ENCODE measurements at regions not wholly inside any gene's neighbourhood (a gene's known extent, or its start where the extent isn't known, plus 50 kb on each side); places are given as distances from the start of the nearest gene placed in this dataset.

DNA sequence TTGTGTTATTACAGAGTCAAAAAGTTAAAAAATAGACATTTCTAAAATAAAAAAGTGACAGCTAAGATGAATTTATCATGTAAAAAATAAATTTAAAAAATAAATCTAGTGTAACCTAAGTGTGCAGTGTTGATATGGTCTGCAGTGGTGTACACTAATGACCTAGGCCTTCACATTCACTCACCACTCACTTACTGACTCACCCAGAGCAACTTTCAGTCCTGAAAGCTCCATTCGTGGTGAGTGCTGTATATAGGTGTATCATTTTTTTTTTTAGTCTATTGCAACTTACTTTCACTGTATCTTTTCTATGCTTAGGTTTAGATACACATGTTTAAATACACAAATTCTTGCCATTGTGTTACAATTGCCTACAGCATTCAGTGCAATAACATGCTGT, 459.4 kb upstream of the ROBO1 start:
- H3K27ac Mint-ChIP-seq, result no peak overlapping the region
- no peaks in the 10 kb centered on the region for H3K27me3 Mint-ChIP-seq
- H3K9me3 Mint-ChIP-seq, result no peaks in the 10 kb centered on the region
- TF ChIP-seq, protein P1, sequence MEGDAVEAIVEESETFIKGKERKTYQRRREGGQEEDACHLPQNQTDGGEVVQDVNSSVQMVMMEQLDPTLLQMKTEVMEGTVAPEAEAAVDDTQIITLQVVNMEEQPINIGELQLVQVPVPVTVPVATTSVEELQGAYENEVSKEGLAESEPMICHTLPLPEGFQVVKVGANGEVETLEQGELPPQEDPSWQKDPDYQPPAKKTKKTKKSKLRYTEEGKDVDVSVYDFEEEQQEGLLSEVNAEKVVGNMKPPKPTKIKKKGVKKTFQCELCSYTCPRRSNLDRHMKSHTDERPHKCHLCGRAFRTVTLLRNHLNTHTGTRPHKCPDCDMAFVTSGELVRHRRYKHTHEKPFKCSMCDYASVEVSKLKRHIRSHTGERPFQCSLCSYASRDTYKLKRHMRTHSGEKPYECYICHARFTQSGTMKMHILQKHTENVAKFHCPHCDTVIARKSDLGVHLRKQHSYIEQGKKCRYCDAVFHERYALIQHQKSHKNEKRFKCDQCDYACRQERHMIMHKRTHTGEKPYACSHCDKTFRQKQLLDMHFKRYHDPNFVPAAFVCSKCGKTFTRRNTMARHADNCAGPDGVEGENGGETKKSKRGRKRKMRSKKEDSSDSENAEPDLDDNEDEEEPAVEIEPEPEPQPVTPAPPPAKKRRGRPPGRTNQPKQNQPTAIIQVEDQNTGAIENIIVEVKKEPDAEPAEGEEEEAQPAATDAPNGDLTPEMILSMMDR (conservative IDR thresholded peaks at IDR 0.05), result no peak
- H3K4me3 Mint-ChIP-seq, result no peak overlapping the region
- no peak for DNase-seq (ENCODE audit: extremely low spot score, unreplicated experiment)
- no peaks in the 10 kb centered on the region for H3K36me3 Mint-ChIP-seq
- no peaks in the 10 kb centered on the region for H3K4me1 Mint-ChIP-seq (ENCODE audit: unreplicated experiment)

- no peak overlapping the region for H3K27ac Mint-ChIP-seq
- H3K4me3 Mint-ChIP-seq, result no peak overlapping the region
These were observed 447.4 kb upstream of the ROBO1 start for GRCh38 chr3:80215191-80215590.

DNA sequence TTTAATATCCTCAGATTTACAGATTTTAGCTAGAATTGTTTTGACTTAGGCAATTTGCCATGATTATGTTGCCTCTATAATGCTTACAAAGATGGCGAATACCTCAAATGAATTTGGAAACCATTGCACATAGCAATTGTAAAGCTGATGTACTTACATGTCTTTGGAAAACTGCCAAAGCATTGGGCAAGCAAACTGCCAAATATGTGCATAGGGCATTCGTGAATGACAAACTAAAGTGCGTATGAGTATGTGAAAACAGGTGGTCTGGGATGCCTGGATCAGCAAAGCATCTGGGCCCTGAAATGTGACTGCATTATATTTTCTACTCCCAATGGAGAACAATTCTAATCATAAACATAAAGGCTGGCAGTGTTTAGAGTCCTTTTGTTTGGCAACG, 445.3 kb upstream of the ROBO1 start:
- no peaks in the 10 kb centered on the region for H3K36me3 Mint-ChIP-seq
- H3K4me1 Mint-ChIP-seq (ENCODE audit: unreplicated experiment), result no peaks in the 10 kb centered on the region
- H3K27me3 Mint-ChIP-seq, result no peaks in the 10 kb centered on the region
- TF ChIP-seq, protein P1 (conservative IDR thresholded peaks at IDR 0.05), result no peak
- H3K9me3 Mint-ChIP-seq, result no peaks in the 10 kb centered on the region
- no peak overlapping the region for H3K4me3 Mint-ChIP-seq
- no peak for DNase-seq (ENCODE audit: extremely low spot score, unreplicated experiment)
- no peak overlapping the region for H3K27ac Mint-ChIP-seq

More at GRCh38 chr3:80215191-80215590, 447.4 kb upstream of the ROBO1 start:
- Mint-ChIP-seq H3K4me1 (ENCODE audit: unreplicated experiment) (no peaks in the 10 kb centered on the region), H3K36me3 (no peaks in the 10 kb centered on the region), H3K27me3 (no peaks in the 10 kb centered on the region), H3K9me3 (no peaks in the 10 kb centered on the region)
- TF ChIP-seq, protein P1 (conservative IDR thresholded peaks at IDR 0.05), result no peak
- DNase-seq (ENCODE audit: extremely low spot score, unreplicated experiment), result no peak

DNA sequence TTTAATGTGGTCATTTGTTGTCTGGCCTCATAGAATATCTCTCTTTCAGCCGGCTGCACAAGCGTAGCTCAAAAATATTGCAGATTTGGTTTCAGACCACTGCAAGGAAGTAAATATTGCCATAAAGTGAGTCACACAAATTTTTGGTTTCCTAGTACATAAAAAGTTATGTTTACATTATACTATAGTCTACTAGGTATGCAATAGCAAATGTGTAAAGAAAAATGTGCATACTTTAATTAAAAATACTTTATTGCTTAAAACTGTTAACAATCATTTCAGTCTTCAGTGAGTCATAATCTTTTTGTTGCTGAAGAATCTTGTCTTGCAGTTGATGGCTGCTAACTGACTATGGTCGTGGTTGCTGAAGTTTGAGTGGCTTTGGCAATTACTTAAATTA, 425.1 kb upstream of the ROBO1 start:
- no peaks in the 10 kb centered on the region for H3K36me3 Mint-ChIP-seq
- no peaks in the 10 kb centered on the region for H3K9me3 Mint-ChIP-seq
- H3K27ac Mint-ChIP-seq, result no peak overlapping the region
- TF ChIP-seq, protein P1 (conservative IDR thresholded peaks at IDR 0.05), result no peak
- peaks cover 8% of the 10 kb centered on the region for H3K4me1 Mint-ChIP-seq (ENCODE audit: unreplicated experiment)
- H3K27me3 Mint-ChIP-seq, result no peaks in the 10 kb centered on the region
- no peak for DNase-seq (ENCODE audit: extremely low spot score, unreplicated experiment)
- no peak overlapping the region for H3K4me3 Mint-ChIP-seq

GRCh38 chr3:80190051-80190450, 422.3 kb upstream of the ROBO1 start:
- no peak for DNase-seq (ENCODE audit: extremely low spot score, unreplicated experiment)
- TF ChIP-seq, protein P1 (conservative IDR thresholded peaks at IDR 0.05), result no peak
- no peaks in the 10 kb centered on the region for H3K9me3 Mint-ChIP-seq
- no peak overlapping the region for H3K4me3 Mint-ChIP-seq
- H3K27me3 Mint-ChIP-seq, result no peaks in the 10 kb centered on the region
- no peaks in the 10 kb centered on the region for H3K36me3 Mint-ChIP-seq
- H3K4me1 Mint-ChIP-seq (ENCODE audit: unreplicated experiment), result peaks cover 8% of the 10 kb centered on the region
- H3K27ac Mint-ChIP-seq, result no peak overlapping the region

GRCh38 chr3:80187981-80188380, 420.2 kb upstream of the ROBO1 start:
- DNase-seq (ENCODE audit: extremely low spot score, unreplicated experiment), result no peak
- peaks cover 8% of the 10 kb centered on the region for H3K4me1 Mint-ChIP-seq (ENCODE audit: unreplicated experiment)
- TF ChIP-seq, protein P1 (conservative IDR thresholded peaks at IDR 0.05), result no peak
- H3K4me3 Mint-ChIP-seq, result no peak overlapping the region
- no peaks in the 10 kb centered on the region for H3K36me3 Mint-ChIP-seq
- H3K27me3 Mint-ChIP-seq, result no peaks in the 10 kb centered on the region
- H3K9me3 Mint-ChIP-seq, result no peaks in the 10 kb centered on the region
- H3K27ac Mint-ChIP-seq, result no peak overlapping the region
